WI38 (cell line): ENCODE measurements at regions not wholly inside any gene's neighbourhood (a gene's known extent, or its start where the extent isn't known, plus 50 kb on each side); places are given as distances from the start of the nearest gene placed in this dataset.

Source experiments
- H3K4me3 ChIP-seq: 2 replicates; pipeline ENCODE4 v1.5.1; 2011; ENCODE audit warnings: low read depth, mild to moderate bottlenecking, control low read depth, low read length
- CTCF ChIP-seq: IDR thresholded peaks from 2 replicates; pipeline ENCODE4 v1.5.1; 2012; ENCODE audit warnings: low read depth, mild to moderate bottlenecking, control low read depth, low read length

- no peak for TF ChIP-seq CTCF
- no peak overlapping the region for H3K4me3 ChIP-seq
Observed at GRCh38 chr3:110526777-110527727, 544.6 kb upstream of the NECTIN3 start.

GRCh38 chr3:110528305-110529121 lies 543.1 kb upstream of the NECTIN3 start:
- no peak for TF ChIP-seq CTCF
- H3K4me3 ChIP-seq = no peak overlapping the region

GRCh38 chr3:110530902-110531301 lies 540.7 kb upstream of the NECTIN3 start:
- no peak overlapping the region for H3K4me3 ChIP-seq
- no peak for TF ChIP-seq CTCF

GRCh38 chr3:110533089-110533488 lies 538.5 kb upstream of the NECTIN3 start:
- no peak overlapping the region for H3K4me3 ChIP-seq
- no peak for TF ChIP-seq CTCF

GRCh38 chr3:110542552-110543150 lies 529.0 kb upstream of the NECTIN3 start:
- no peak overlapping the region for H3K4me3 ChIP-seq
- TF ChIP-seq CTCF = no peak

- TF ChIP-seq CTCF = no peak
Observed at GRCh38 chr3:110544730-110545129, 526.9 kb upstream of the NECTIN3 start.

More at GRCh38 chr3:110544730-110545129, 526.9 kb upstream of the NECTIN3 start:
- H3K4me3 ChIP-seq = no peak overlapping the region
